AG10803 (cell line): ENCODE measurements at regions not wholly inside any gene's neighbourhood (a gene's known extent, or its start where the extent isn't known, plus 50 kb on each side); places are given as distances from the start of the nearest gene placed in this dataset.
A peak's percentile ranks its signal among the peaks of the same experiment; 100 is the strongest.

Experiments used
- DNase-seq: peaks from one replicate; pipeline ENCODE4 v3.0.0; 2010; ENCODE audit warnings: low read depth
- H3K4me3 ChIP-seq: 2 replicates; pipeline ENCODE4 v1.5.1; 2011; ENCODE audit warnings: mild to moderate bottlenecking, low read length, control low read depth
- TF ChIP-seq, protein P1 (sequence below): conservative IDR thresholded peaks from 2 replicates; pipeline ENCODE4 v1.5.1; 2011; ENCODE audit warnings: mild to moderate bottlenecking, low read length, control low read depth, inconsistent platforms

DNA sequence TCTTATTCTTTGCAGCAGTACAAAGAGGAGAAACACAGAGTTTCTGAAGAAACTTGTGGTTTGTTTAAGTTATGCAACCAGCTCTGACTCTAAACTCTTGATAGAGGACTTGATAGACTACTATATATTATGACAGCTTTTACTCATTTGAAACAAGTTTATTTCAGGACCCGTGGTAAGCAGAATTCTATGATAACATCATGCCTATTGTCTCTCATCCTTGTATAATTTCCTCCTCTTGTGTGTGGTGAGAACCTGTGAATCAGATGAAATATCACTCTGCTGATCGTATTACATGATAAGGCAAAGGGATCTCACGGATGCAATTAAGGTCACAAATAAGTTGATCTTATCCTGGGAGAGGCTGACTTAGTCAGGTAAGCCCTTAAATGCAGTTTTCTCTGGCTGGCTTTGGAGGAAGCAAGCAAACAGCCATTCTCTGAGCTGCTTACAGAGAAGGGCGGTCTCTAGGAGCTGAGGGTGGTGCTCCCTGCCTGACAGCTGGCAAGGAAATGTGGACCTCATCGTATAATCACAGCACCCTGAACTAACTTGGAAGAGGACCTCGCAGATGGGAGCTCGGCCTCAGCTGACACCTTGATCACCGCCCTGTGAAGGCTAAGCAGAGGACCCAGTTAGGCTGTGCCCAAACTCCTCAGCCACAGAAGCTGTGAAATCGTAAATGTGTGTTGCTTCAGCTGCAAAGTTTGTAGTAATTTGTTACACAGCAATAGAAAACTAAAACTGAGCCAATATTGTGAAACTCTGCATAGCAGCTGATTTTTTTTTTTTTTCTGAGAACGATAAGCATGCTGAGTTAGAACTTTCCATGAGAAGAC is 151.1 kb upstream of the DPT start:
- peak; percentile 35 for DNase-seq
- H3K4me3 ChIP-seq: peak overlapping the region; percentile 33
- TF ChIP-seq, protein P1, sequence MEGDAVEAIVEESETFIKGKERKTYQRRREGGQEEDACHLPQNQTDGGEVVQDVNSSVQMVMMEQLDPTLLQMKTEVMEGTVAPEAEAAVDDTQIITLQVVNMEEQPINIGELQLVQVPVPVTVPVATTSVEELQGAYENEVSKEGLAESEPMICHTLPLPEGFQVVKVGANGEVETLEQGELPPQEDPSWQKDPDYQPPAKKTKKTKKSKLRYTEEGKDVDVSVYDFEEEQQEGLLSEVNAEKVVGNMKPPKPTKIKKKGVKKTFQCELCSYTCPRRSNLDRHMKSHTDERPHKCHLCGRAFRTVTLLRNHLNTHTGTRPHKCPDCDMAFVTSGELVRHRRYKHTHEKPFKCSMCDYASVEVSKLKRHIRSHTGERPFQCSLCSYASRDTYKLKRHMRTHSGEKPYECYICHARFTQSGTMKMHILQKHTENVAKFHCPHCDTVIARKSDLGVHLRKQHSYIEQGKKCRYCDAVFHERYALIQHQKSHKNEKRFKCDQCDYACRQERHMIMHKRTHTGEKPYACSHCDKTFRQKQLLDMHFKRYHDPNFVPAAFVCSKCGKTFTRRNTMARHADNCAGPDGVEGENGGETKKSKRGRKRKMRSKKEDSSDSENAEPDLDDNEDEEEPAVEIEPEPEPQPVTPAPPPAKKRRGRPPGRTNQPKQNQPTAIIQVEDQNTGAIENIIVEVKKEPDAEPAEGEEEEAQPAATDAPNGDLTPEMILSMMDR: no peak

DNA sequence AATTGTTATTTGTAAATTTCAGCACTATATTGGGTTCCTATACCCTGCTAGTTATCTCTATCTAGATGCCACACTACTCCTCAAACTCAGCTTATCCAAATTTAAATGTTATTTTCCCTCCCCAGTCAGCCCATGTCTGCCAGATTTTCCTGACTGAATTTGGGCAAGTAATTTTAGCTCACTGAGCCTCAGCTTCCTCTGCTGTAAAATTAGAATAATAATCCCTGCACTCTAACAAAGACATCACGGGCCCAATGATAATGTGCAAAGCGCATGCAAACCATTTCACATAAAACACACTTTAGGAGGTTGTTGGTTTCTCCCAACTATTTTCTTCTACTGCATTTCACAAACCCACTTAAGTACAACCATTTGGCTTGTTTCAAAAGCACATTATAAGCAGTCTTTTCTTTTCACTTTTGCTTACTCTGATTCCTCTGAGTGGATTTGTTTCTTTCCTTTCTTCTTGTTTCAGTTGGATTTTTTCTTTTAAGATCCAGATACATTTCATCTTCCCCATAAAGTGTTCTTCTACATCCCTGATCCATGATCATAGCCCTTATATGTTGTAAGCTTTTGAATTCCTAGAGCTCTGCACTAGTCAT is 152.8 kb upstream of the DPT start:
- TF ChIP-seq, protein P1: no peak
- H3K4me3 ChIP-seq: no peak overlapping the region
- no peak for DNase-seq

DNA sequence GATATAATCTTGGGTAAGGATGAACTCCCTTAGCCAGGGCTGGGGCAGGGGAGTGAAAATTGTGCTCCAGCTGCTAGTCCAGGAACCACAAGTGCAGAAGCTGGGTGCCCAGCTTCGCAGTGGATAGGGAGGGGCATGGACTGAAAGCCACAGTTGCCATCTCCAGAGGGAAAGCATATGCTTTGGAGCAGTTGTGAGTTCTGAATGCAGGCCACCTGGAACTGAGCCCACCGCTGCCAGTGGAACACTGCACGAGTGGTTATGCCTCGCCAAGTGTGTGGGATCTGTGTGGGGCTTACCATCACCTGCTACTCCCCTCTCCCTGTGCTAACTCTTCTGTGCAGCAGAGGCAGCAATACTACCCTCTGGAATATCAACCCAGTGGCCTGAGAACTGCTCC is 158.4 kb upstream of the DPT start:
- no peak overlapping the region for H3K4me3 ChIP-seq
- no peak for DNase-seq
- TF ChIP-seq, protein P1: no peak

DNA sequence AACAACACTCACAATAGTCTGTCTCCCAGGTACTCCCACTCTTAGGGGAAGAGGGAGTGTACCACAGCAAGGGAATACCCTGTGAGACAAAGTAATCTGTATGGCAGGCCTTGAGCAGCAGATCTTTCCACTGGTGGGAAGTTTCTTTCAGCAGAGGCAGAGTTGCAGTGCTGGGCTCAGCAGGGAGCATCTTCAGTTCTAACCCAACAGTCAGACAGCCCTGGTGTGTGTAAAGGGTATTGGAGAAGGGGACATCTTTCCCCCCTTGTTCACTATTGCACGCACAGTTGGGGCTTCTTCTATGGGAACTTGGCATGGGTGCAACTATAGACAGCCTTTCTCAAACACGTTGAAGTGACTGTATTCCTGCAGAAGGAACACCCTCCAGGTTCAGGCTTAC is 159.4 kb upstream of the DPT start:
- H3K4me3 ChIP-seq: no peak overlapping the region
- TF ChIP-seq, protein P1: no peak
- no peak for DNase-seq

DNA sequence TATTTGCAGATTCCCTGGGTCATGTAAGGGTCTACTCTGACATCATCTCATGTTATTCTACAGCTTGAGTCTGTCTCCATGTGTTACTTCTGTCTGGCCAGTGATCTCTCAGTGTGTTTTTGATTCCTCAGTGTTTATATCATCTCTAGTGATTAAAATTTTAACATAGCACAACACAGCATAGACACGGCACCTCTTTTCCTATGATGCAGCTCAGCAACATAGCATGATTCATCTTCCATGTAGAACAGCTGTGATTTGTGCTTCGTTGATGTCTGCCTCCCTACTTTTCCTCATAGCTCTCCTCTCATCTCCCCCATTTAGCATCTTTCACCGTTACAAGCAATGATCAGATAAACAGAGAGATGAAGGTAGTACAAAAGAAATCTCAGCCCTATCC is 163.9 kb upstream of the DPT start:
- TF ChIP-seq, protein P1: no peak
- H3K4me3 ChIP-seq: no peak overlapping the region
- DNase-seq: no peak

DNA sequence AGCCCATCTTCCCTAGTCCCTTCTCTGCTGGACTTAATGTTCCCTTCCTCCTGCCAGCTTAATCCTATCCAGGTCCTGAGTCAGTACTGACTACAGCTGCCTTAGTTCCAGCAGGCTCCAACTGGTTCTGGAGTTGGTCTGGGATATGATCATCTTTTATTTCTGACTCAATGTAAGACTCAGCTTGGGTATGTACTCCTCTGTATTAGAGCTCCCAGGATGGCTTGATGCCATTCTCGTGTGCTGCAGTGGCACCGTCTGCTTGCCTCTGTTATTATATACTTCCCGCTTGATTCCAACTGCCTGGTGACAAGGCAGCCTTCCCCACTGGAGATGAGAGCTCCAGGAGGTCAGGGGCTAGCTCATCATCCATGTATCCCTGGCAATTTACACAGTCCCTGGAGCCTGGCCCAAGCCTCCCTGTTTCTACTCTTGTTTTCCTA is 164.4 kb upstream of the DPT start:
- TF ChIP-seq, protein P1: no peak
- no peak for DNase-seq
- no peak overlapping the region for H3K4me3 ChIP-seq

DNA sequence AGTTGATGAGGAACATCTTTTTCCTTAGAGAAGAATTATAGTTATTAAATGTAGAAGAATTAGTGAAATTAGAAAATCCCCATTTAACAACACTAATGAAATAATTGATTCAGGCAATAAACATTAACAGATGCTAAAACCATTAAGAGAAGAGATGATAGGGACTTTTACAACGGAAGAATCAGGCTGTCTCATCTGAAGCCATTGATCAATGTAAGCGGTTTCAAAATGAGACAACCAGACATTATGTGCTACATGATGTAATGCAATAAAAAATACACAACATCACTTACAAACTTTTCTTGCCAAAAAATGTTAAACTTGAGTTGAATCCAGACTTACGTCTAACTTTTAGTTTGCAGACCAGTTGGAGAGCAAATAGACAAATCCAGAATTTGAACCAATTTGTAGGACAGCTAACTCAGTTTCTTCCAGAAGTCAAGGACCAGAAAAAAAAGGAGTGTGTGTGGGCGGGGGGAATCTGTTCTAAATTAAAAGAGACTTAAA is 165.4 kb upstream of the DPT start:
- H3K4me3 ChIP-seq: no peak overlapping the region

More for the DNA sequence above, 165.4 kb upstream of the DPT start:
- TF ChIP-seq, protein P1: no peak
- no peak for DNase-seq
